ENCODE measurements at regions not wholly inside any gene's neighbourhood (a gene's known extent, or its start where the extent isn't known, plus 50 kb on each side); places are given as distances from the start of the nearest gene placed in this dataset.

DNA sequence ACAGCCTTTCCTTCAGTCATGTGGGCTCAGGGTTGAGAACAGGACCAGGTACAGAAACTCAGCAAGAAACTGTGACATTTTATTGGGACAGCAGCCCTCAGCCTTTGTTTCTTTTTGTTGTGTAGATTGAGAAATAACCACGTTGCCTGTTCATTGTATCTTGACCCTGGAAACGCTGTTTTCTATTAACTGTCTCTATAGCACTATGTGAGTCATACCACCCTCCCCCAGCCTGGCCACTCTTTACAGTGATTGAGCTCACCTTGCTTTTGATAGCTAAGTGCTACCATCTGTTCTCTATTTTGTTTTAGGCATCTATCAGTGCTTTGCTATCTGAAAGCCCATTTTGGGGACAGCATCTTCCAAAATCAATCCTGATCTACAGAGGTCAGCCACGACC, 127.9 kb downstream of the CD47 start:
- ATAC-seq (no peak), DNase-seq (ENCODE audit: low read depth, low spot score) (no peak)
- H3K4me3 ChIP-seq (ENCODE audit: low read depth in 2 of 2, low read length in 2 of 2), result no peak overlapping the region
- no peaks in the 10 kb centered on the region for H3K9me3 ChIP-seq (ENCODE audit: control insufficient read depth, insufficient read depth, low read depth, low read length)
- in situ Hi-C loops (cut with HindIII; ENCODE audit: low pct_unique_long_range_greater_than_20kb, low sequenced_read_pairs) (no loop called here), intact Hi-C loops (cut with micrococcal nuclease; ENCODE audit: unreplicated experiment) (no loop called here)
- ChIA-PET CTCF (no interaction called here), POLR2A (no interaction called here)
- TF ChIP-seq SIN3A (IDR thresholded peaks at IDR 0.05; ENCODE audit: borderline replicate concordance, insufficient read depth, low read depth, low read length) (no peak), REST (IDR thresholded peaks at IDR 0.05; ENCODE audit: insufficient read depth in 1 of 2, low read depth in 2 of 2, low read length in 1 of 2) (no peak), CTCF (IDR thresholded peaks at IDR 0.05) (no peak), TCF7L2 (IDR thresholded peaks at IDR 0.05; ENCODE audit: low read depth, low read length) (no peak)
- H3K27me3 ChIP-seq (ENCODE audit: control insufficient read depth, insufficient read depth, low read length), result no peaks in the 10 kb centered on the region
- no peak overlapping the region for H3K27ac ChIP-seq (ENCODE audit: low read length)
- no TSS peak for BruUV-seq (replicated peaks)
- H3K36me3 ChIP-seq (ENCODE audit: control insufficient read depth, insufficient read depth, low read length), result no peaks in the 10 kb centered on the region
- H3K4me1 ChIP-seq (ENCODE audit: control insufficient read depth, insufficient read depth, low read length), result no peaks in the 10 kb centered on the region

DNA sequence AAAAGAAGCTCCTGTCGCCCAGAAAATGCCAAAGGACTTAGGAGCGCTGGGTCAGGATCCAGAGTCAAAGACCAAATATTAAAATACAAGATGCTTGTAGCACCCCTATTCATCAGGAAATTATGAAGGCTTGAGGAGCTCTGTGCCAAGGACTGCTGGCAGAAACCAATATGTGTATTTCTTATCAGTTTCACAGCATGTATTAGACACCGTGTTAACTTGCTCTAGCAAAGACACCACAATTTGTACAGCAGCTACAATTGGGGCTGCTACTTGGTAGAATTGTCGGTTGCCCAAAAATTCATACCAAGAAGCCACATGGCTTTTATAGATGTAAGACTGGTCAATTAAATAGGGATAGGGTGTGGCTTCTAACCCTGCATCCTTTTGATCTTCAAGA, 128.8 kb downstream of the CD47 start:
- Histone ChIP-seq H3K36me3 (ENCODE audit: control insufficient read depth, insufficient read depth, low read length) (no peaks in the 10 kb centered on the region), H3K27ac (ENCODE audit: low read length) (no peak overlapping the region), H3K27me3 (ENCODE audit: control insufficient read depth, insufficient read depth, low read length) (no peaks in the 10 kb centered on the region), H3K4me1 (ENCODE audit: control insufficient read depth, insufficient read depth, low read length) (no peaks in the 10 kb centered on the region), H3K4me3 (ENCODE audit: low read depth in 2 of 2, low read length in 2 of 2) (no peak overlapping the region), H3K9me3 (ENCODE audit: control insufficient read depth, insufficient read depth, low read depth, low read length) (no peaks in the 10 kb centered on the region)
- DNase-seq (ENCODE audit: low read depth, low spot score), result no peak
- intact Hi-C loops (cut with micrococcal nuclease; ENCODE audit: unreplicated experiment) (no loop called here), in situ Hi-C loops (cut with HindIII; ENCODE audit: low pct_unique_long_range_greater_than_20kb, low sequenced_read_pairs) (no loop called here)
- ATAC-seq, result no peak
- BruUV-seq (replicated peaks), result no TSS peak
- ChIA-PET CTCF (no interaction called here), POLR2A (no interaction called here)
- TF ChIP-seq TCF7L2 (IDR thresholded peaks at IDR 0.05; ENCODE audit: low read depth, low read length), result no peak
- no peak for TF ChIP-seq CTCF (IDR thresholded peaks at IDR 0.05)
- TF ChIP-seq POLR2AphosphoS5 (IDR thresholded peaks at IDR 0.05; ENCODE audit: low read depth, low read length), result no peak
- TF ChIP-seq REST (IDR thresholded peaks at IDR 0.05; ENCODE audit: insufficient read depth in 1 of 2, low read depth in 2 of 2, low read length in 1 of 2), result no peak
- TF ChIP-seq SIN3A (IDR thresholded peaks at IDR 0.05; ENCODE audit: borderline replicate concordance, insufficient read depth, low read depth, low read length), result no peak

Data from Panc1 (cell line).